ENCODE measurements at regions not wholly inside any gene's neighbourhood (a gene's known extent, or its start where the extent isn't known, plus 50 kb on each side); places are given as distances from the start of the nearest gene placed in this dataset.

DNA sequence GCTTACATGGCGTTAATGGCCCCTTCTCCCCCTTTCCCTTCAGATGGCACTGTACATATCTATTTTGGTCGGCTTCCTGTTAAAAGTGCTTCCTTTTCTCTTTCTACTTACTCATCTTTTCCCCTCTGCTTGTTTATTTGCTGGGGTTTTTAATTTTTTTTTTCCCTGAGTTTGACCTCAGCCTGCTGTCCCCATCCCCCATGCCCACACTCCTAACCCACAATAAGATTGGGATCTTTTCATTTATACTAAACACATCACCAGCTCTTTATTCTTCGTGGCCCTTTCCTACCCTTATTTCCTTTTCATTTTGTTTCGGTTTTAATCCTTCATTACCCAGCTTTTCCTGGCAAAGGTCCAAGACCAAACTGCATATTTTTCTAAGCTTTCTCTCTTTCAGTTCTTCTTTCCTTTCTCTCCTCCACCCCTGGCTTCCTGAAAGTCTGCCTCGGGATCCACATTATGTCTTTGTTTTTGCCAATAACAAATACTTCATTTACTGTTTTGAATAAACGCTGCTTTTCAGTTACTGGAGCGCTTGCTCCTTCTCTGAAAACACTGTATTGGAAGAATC, 152.0 kb upstream of the USP9X start:
- TF ChIP-seq SRF (IDR thresholded peaks at IDR 0.05; ENCODE audit: low read depth, low read length) (no peak), CTCF (IDR thresholded peaks at IDR 0.05; ENCODE audit: control extremely low read depth in 1 of 3, insufficient read depth in 1 of 3, low read depth in 1 of 3, low read length in 3 of 3) (no peak), SP1 (IDR thresholded peaks at IDR 0.05; ENCODE audit: low read depth, low read length) (no peak), EZH2 (IDR thresholded peaks at IDR 0.05; ENCODE audit: low read depth, low read length, severe bottlenecking) (no peak), YY1 (IDR thresholded peaks at IDR 0.05; ENCODE audit: low read depth, low read length) (no peak), JUND (IDR thresholded peaks at IDR 0.05; ENCODE audit: low read length) (no peak), PHF8 (conservative IDR thresholded peaks at IDR 0.05; ENCODE audit: low read depth, low read length) (no peak), POLR2A (IDR thresholded peaks at IDR 0.05; ENCODE audit: control extremely low read depth in 1 of 2, low read depth in 2 of 2, low read length in 2 of 2) (no peak), SIRT6 (IDR thresholded peaks at IDR 0.05; ENCODE audit: low read length) (no peak), EP300 (IDR thresholded peaks at IDR 0.05; ENCODE audit: borderline replicate concordance in 1 of 2, low read depth in 2 of 2, low read length in 2 of 2) (no peak), RFX5 (IDR thresholded peaks at IDR 0.05; ENCODE audit: borderline replicate concordance, low read depth, low read length) (no peak)

Data from H1 (cell line).